ENCODE measurements at regions not wholly inside any gene's neighbourhood (a gene's known extent, or its start where the extent isn't known, plus 50 kb on each side); places are given as distances from the start of the nearest gene placed in this dataset.

DNA sequence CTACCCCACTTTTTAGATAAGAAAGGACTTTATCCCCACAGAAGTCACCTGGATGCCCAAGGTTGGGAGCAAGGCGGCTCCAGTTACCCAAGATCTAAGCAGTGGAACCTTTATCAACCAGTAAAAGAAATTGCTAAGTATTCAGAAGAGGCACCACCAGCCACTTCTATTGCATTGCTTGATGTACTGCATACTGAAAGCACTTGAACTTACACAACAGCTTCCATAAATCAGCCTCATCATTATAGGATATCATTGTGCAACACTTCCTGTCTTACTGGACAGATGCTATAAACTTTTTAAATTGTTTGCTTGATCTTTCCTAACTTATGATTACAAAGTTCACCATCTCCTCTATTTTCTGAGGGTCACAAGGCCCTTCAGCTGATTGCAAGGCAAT lies 642.7 kb upstream of the CXADR start:
- intact Hi-C loops (cut with micrococcal nuclease) = no loop called here

- intact Hi-C loops (cut with micrococcal nuclease) = no loop called here
Observed at GRCh38 chr21:16872616-16873015, 640.2 kb upstream of the CXADR start.

GRCh38 chr21:16873176-16873575 lies 639.7 kb upstream of the CXADR start:
- intact Hi-C loops (cut with micrococcal nuclease) = no loop called here

GRCh38 chr21:16873596-16873995 lies 639.2 kb upstream of the CXADR start:
- intact Hi-C loops (cut with micrococcal nuclease) = no loop called here

DNA sequence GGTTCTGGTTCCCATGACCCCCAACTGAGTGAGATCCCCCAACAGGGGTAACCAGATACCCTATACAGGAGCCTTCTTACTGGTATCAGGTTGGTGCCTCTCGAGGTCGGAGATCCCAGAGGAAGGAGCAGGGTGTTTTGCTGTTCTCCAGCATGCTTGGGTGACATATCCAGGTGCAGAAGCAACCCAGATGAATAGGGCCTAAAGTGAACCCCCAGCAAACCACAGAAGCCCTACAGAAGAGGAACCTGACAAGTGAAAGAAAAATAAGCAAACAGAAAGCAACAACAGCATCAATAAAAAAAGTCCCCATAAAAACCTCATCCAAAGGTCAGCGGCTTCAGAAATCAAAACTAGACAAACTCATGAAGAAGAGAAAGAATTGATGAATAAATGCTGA lies 633.4 kb upstream of the CXADR start:
- intact Hi-C loops (cut with micrococcal nuclease) = no loop called here

DNA sequence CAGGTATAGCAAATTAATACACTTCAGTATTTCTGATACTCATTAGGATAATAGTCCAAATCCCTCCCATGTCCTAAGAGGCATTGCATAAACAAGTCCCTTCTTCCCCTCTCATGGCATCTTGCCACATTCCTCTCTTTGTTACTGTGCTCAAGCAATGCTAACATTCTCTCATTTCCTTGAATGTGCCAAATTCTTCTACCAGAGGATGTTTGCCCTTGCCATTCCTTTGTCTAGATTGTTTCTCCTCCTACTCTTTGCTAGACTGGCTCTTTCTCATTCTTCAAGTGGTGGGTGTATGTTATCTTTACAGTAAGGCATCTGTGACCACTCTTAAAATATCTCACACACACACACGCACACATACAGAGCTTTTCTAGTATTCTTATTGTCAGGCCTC lies 621.0 kb upstream of the CXADR start:
- intact Hi-C loops (cut with micrococcal nuclease) = no loop called here

DNA sequence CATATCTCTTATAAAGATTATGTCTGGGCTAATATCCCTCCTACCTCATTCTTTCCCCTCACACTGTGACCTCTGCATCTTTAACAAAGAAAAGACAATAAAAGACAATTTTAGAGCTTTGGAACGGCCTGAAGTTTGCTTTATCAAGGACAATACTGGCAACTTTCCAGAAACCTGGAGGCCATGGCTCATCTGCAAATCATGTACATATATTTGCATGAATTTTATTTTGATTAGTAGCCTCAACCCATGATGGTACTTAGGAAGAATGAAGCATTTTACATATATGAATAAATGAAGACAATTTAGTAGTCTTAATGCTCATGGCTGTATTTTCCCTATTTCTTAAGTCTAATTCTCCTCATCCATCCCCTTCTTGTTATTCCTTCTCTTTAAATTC lies 612.2 kb upstream of the CXADR start:
- intact Hi-C loops (cut with micrococcal nuclease) = no loop called here

GRCh38 chr21:16908077-16908476 lies 604.8 kb upstream of the CXADR start:
- intact Hi-C loops (cut with micrococcal nuclease) = no loop called here

GRCh38 chr21:16910435-16911165 lies 602.2 kb upstream of the CXADR start:
- intact Hi-C loops (cut with micrococcal nuclease) = no loop called here

- intact Hi-C loops (cut with micrococcal nuclease) = no loop called here
Observed at GRCh38 chr21:16911166-16911607, 601.7 kb upstream of the CXADR start.

- intact Hi-C loops (cut with micrococcal nuclease) = no loop called here
Observed at GRCh38 chr21:16912075-16912474, 600.8 kb upstream of the CXADR start.

DNA sequence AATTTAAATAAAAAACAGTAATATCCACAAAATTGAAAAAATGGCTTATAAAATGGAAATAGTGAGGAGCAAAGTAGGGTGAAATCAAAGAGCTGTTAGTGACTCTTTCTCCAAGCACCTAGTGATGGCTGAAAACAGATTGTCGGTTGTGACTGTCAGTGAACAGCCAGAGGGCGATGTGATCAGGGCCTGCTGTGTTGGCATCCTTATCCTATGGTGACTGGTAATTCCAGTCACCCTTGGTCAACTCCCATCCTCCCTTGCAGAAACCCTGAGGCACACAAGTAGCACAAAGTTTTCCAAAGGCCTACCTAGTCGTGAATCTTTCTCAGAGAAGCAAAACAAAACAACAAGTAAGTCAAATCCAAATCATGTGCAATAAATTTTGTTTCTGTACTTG lies 599.8 kb upstream of the CXADR start:
- intact Hi-C loops (cut with micrococcal nuclease) = no loop called here

DNA sequence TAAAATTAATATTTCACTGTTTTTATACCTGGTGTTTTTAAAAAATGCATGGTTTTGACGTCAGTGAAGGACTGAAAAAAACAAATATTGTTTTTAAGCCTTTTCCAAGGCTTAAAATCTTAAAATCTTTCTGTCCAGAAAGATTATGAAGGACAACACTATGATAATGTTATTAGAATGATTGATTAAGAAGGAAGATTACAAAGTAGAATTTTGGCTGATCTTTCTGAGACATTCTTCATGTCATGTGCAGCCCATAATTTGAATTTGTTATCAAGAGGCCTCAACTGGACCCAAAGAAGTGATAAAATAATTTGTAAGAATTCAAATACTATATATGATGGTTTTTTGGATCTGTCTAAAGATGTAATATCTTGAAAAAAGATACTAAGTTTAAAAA lies 584.4 kb upstream of the CXADR start:
- intact Hi-C loops (cut with micrococcal nuclease) = no loop called here

GRCh38 chr21:16932314-16932713 lies 580.5 kb upstream of the CXADR start:
- intact Hi-C loops (cut with micrococcal nuclease) = no loop called here

GRCh38 chr21:16942703-16943102 lies 570.1 kb upstream of the CXADR start:
- intact Hi-C loops (cut with micrococcal nuclease) = no loop called here

- intact Hi-C loops (cut with micrococcal nuclease) = no loop called here
Observed at GRCh38 chr21:16943231-16943630, 569.6 kb upstream of the CXADR start.

- intact Hi-C loops (cut with micrococcal nuclease) = no loop called here
Observed at GRCh38 chr21:16945580-16945979, 567.3 kb upstream of the CXADR start.

GRCh38 chr21:16956824-16957223 lies 556.0 kb upstream of the CXADR start:
- intact Hi-C loops (cut with micrococcal nuclease) = no loop called here

GRCh38 chr21:16965424-16965823 lies 547.4 kb upstream of the CXADR start:
- intact Hi-C loops (cut with micrococcal nuclease) = no loop called here

DNA sequence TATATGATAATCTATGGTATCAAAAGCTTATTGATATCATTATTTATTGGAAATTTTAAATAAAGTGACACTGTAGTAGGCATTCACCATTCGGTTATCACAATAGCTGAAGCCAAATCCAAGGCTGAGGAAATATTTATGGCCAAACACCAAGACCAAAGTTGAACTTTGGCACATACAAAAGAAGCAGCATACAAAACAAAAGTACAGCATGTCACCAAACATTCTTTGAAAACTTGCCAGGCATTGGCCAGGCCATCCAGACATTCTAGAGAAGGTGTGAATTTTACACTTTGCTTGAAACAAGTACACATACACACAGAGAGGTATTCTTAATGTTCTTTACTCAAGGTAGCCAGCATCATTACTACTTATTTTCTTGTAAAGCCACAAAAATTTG lies 544.4 kb upstream of the CXADR start:
- intact Hi-C loops (cut with micrococcal nuclease) = no loop called here

- intact Hi-C loops (cut with micrococcal nuclease) = no loop called here
Observed at GRCh38 chr21:16969636-16970035, 543.2 kb upstream of the CXADR start.

DNA sequence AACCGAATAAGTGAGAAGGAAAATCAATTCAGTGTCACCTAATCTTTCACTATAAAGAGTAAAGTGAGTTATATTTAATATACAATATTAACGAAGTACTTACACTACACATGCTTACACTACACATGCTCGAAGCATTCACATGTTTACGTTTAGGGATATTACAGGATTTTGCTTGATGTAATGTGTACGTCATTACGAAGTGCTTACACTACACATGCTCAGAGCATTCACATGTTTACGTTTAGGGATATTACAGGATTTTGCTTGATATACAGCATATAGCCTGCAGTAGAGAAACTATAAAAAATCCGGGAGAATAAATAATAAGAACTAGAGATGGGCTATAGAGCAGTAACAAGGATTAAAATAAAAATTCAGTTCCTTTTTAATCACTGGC lies 538.8 kb upstream of the CXADR start:
- intact Hi-C loops (cut with micrococcal nuclease) = no loop called here

DNA sequence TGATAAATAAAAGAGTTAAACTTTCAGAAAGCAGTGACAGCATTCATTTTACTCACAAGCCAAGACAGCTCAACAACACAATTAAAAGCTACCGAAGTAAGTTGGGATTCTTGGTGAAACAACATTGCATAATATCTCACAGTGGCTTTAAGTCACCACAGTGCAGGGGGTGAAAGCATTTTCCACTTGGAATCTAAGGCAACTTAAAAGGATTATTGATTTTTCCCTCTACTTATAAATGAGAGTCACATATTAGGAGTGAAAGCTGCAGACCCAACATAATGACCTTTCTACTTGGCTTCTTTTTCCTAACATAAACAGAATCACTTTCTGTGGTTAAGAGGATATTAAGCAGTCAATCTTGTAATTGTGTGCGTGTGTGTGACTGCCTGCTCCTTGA lies 536.6 kb upstream of the CXADR start:
- intact Hi-C loops (cut with micrococcal nuclease) = no loop called here

All from T-helper 2 cell treated with Interferon-gamma antibody and Interleukin-4, amounts not matched to agents 100 ng/mL and 5 ng/mL, for 36 hours (primary cell).